OCI-LY3 (cell line): ENCODE measurements at regions not wholly inside any gene's neighbourhood (a gene's known extent, or its start where the extent isn't known, plus 50 kb on each side); places are given as distances from the start of the nearest gene placed in this dataset.

ENCODE experiments used
- CTCF ChIP-seq: fragments of 200-600, 300-600 bp; sonication (generic); IDR thresholded peaks from 2 replicates; pipeline ENCODE4 v1.5.1; 2014; ENCODE audit warnings: antibody characterized with exemption, low read length, low read depth
- EZH2phosphoT487 ChIP-seq: fragments of 200-600 bp; shearing (Covaris generic); IDR thresholded peaks from 2 replicates; pipeline ENCODE4 v1.6.1; 2018; ENCODE audit warnings: antibody characterized with exemption, mixed run types, low read depth

GRCh38 chr20:63058696-63059335, 52.1 kb upstream of the BHLHE23 start:
- no peak for TF ChIP-seq CTCF
- no peak for TF ChIP-seq EZH2phosphoT487
